DMS 273 treated with DMSO at 0.1 percent for 48 hours (cell line): ENCODE measurements at regions not wholly inside any gene's neighbourhood (a gene's known extent, or its start where the extent isn't known, plus 50 kb on each side); places are given as distances from the start of the nearest gene placed in this dataset.

Experiments used
- DNase-seq: peaks from one replicate; lab custom pipeline; 2025; lab: John Stamatoyannopoulos, UW

DNA sequence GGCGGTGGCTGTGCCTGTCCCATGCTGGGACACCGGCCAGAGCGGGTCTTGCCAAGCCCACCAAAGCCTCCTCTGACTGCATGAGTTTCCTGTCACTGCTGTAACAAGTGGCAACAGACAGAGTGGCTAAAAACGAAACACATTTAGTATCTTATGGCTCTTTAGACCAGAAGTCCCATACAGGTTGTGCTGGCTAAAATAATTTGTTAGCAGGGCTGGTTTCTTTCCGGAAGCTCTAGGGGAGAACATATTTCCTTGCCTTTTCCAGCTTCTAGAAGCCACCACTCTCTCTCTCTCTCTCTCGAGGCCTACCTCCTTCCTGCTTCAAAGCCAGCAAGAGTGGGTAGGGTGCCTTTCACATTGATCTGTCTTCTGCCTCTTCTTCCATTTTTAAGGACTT, 171.6 kb upstream of the PLPP4 start:
- no peak for DNase-seq

DNA sequence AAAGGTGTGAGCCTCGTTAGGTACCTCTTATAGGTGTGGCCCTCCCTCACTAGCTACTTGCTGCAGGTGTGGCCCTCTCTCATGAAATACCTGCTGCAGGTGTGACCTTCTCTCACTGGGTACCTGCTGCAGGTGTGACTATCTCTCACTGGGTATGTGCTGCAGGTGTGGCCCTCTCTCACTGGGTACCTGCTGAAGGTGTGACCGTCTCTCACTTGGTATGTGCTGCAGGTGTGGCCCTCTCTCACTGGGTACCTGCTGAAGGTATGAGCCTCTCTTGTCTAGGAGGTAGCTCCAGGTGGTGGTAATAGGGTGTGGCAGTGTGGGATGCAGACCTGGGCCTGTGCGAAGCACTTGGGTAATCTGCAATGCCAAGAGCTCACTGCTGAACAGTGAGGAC, 170.7 kb upstream of the PLPP4 start:
- DNase-seq, result no peak

DNA sequence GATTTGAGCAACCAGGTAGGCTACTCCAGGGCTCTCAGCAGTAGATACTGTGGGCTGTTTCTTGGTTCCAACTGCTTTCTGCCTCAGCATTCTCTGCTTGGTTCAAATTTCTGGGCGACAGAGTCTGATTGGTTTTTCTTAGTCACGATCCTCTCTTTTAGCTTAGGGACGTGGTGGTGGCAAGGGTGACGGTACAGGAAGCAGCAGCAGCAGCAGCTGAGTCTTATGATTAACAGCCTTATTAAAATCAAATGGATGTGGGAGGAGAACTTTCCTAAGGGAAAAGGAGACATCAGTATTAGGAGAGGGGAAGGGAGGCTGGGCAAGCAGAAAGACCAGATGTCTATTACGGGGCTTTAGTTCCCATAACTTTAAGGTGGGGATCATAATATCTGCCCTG, 156.5 kb upstream of the PLPP4 start:
- no peak for DNase-seq

DNA sequence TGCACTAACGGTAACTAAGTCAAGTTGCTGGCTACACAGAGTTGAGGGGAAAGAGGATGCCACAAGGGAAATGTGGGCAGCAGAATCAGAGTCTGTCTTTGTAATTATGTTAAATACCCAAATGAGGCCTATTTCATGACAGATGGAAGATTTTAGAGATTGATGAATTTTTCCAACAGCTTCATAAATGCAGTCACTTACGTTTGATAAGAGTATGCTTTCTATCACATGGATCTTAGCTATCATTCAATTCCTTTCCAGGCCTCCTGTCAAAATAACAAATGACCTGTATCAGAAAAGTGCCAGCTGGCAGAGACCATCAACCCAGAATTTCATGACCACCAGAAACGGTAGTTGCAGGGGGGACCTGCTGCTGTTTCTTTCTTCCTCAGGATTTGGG, 148.4 kb upstream of the PLPP4 start:
- DNase-seq, result no peak

DNA sequence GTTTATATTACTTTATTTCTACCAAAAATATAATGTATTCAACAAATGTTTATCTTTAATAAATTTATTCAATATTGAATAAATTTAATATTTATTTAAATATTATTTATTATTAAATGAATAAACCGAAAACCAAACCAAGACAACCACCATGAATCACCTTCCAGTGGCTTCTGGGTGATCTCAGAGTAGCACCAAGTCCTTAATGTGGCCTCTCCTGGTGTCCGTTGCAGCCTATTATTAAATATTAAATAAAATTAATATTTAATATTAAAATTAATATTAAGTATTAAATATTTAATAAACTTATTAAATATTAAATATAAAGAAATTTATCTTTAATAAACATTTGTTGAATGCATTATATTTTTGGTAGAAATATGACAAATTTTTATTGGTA, 143.3 kb upstream of the PLPP4 start:
- no peak for DNase-seq

DNA sequence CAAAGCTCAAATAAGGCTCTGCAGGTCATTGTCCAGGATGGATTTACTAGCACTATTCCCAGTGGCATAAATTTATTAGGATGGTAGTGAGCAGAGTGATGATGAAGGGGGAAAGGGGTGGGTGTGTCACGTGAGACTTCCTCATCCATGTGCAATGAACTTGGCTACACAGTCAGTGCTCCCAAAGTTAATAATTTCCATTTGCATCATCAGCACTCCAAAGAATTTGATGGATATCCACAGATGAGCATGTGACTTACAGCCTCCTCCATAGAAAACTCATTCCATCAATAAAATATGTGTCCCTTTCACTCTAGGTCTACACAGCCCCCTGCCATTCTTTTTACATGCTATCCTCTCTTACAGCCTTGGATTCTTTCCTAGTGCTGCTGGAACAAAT, 142.6 kb upstream of the PLPP4 start:
- no peak for DNase-seq

DNA sequence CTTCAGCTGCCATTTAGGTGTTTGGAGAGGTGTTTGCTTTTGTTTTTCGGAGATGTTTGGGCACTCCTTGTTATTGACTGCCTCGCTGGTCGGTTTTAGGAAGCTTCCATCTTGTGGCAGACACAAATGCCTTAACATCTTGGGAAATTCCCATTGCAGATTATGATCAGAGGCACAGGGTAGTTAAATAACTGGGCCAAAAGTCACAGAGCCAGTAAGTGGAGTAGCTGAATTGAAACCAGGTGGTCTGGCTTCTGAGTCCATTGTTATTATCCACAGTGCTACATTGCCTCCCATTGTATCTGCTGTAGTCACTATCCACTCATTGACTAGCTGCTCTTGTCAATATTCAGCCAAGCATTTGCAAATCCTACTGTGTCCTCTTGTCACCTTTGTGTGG, 138.2 kb upstream of the PLPP4 start:
- DNase-seq, result no peak

DNA sequence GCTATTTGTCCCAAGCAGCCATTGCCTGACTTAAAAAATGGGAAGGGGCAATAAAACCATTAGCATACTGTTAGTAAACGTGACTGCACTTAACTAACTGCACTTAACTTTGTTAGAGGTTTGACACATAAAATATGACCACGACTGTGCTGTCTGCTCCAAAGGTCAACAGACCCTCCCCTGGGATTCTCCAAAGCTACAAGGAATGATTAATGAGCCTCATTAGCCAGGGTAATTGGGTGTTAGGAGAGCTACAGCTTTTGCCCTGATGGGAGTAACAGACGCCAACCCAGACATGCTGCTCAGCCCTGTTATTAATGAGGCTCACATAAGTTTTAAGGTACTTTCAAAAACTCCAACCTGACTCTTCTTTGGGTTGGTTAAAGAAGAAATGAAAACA, 129.4 kb upstream of the PLPP4 start:
- DNase-seq, result no peak

DNA sequence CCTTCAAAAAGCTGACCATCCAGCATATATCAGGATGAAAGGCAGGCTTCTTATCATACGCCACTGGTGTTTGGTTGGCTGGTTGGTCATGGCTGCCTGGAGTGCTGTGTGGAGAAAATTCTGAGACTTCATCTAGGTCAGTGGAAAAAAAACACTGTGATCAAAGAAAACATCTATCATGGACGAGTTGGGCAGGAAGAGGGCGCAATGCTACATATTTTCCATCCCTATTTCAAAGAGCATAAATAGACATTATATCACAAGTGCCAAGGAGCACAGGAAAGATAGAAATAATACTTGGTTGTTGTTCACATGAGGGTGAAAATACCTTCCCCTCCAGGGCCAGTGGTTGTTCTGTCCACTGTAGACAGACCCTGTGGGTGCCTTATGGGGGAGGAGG, 128.4 kb upstream of the PLPP4 start:
- no peak for DNase-seq

DNA sequence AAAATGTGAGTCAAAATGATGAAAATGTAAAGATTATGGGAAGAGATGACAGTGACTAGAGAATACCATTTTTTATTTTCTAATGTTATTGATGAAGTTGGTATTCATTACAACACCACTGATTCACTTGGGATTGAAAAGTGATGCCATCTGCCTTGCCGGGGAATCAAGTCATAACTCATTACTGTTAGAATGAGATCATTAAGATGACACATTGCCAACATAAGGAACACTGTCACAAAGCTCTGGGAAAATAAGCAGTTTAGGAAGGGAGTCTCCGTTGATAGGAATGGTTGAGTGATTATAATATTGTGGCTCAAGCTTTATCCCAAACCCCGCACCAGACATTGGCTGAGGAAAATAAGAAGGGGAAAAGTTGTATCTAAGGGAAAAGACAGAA, 121.5 kb upstream of the PLPP4 start:
- DNase-seq, result no peak

DNA sequence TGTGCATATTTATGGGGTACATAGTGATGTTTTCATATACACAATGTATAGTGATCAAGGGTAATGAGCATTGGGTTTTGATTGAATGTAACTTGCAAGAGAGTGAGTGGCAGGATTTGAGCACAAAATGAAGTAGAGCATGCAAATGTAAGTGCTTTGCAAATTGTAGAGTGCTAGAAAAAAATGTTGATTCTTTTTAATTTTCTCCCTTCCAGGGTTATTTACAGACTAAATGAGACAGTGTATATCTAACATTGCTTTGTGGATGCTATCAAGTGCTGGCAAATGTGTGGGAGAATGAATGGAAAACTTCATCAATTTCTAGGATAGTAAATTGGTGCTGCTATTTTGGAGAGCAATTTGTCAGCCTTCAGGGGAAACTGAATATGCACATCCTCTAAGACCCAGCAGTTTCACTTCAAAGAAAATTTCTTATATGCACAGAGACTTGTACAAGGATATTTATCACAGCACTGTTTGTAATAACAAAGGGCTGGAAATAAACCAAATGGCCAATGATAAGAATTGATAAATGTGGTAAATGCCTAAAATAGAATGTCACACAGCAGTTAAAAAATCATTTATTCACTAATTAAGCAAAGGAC, 120.6 kb upstream of the PLPP4 start:
- DNase-seq, result no peak

DNA sequence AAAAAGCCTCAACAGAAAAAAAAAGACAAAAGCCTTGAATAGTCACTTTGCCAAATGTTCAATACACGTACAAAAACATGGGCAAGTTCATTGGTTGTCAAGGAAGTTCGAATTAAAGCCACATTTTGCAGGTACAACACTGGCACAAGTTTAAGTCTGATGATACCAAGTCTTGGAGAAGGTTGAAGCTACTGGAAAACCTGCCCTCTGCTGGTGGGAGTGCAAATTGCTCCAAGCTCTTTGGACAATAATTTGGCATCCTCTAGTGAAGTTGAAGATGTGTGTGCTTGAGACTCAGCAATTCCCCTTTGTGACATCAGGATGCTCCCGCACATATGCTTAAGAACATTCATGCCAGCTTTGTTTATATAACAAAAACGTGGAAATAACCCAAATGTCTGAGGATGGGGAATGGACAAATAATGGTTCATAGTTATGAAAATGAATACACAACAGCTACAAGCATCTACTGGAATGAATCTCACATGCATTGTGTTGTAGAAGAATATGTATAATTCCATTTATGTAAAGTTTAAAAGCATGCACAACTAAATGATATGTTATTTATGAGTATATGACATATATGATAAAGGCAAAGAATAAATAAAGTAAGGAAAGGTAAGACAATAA, 120.0 kb upstream of the PLPP4 start:
- DNase-seq, result no peak

DNA sequence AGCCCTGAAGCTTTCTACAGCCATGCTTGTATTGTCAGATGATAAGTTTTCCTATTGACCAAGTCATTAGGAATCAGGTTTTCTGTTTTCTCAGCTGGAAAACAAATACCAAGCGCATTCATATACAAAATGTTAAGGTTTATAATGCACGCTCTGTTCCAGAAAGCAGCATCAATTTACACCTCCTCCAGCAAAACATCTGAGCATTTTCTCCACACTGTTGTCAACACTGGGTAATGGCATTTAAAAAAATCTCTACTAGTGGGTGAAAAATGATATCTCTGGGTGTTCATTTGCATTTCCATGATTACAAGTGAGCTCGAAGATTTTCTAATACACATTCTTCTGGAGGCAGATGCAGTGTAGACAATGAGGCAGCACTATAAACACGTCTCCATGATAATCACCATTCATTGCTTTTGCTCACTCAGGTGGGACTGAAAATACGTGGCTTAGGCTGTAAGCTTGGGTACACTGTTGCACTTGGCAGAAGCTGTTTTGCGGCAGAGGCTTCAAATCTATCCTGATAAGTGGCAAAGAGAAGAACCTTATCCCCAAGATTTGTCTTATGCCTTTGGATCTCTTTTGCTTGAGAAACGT, 114.8 kb upstream of the PLPP4 start:
- no peak for DNase-seq

DNA sequence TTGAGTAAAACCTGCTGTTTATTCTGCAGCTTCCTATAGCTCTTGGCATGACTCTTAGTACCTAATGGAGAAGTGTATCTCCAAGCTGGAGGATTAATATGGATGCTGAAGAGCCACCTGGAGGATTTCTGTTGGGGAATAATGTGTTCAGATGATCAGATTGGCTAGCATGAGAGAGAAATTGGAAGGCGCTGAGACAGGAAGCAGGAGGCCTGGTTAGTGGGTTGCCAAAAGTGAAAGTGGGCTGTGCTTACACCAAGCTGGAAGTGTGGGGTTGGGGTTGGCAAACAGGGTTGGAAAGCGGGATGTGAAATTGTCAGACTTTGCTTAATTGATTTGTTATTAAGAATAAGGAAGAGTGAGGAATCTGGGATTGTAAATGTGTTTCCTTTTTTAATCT, 111.8 kb upstream of the PLPP4 start:
- DNase-seq, result no peak

DNA sequence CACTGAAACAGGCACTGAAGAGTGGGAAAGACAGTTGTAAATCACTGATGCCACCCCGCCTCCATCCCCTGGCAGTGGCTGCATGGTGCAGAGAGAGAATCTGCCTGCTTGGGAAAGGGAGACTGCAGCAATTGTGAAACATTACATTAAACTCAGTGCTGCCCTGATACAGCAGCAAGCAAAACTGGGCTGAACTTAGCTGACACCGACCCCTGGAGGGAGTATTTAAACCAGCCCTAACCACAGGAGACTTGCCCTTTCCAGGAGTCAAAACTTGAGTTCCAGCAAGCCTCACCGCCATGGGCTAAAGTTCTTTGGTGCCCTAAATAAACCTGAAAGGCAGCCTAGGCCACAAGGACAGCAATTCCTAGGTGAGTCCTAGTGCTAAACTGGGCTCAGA, 109.4 kb upstream of the PLPP4 start:
- no peak for DNase-seq

DNA sequence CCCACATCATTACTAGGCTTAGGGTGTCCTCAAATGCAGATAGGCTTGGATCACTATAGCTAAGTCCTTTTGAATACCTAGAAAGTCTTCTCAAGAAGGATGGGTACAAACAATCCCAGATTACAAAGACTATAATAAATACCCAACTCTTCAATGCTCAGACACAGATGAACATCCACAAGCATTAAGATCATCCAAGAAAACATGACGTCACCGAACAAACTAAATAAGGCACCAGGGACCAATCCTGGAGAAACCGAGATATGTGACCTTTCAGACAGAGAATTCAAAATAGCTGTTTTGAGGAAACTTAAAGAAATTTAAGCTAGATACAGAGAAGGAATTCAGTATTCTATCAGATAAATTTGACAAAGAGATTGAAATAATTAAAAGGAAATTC, 108.0 kb upstream of the PLPP4 start:
- DNase-seq, result no peak

DNA sequence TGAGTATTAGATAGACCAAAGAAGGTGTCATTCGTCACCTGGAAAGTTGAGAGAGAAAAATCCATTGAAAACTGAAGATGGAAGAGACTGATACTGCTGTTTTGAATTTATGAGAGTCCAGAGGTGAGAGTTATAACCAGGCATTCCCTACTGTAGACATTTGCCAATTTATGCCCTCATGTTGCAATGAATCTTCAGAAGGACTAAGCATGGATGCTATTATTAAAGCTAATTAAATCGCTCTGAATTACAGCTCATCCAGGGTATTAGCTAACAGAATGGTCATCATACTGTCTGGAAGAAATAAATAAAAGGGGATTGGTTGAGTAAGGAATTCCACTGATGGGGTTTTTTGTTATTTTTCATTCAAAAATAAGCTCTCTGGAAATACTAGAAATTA, 101.6 kb upstream of the PLPP4 start:
- DNase-seq, result no peak

DNA sequence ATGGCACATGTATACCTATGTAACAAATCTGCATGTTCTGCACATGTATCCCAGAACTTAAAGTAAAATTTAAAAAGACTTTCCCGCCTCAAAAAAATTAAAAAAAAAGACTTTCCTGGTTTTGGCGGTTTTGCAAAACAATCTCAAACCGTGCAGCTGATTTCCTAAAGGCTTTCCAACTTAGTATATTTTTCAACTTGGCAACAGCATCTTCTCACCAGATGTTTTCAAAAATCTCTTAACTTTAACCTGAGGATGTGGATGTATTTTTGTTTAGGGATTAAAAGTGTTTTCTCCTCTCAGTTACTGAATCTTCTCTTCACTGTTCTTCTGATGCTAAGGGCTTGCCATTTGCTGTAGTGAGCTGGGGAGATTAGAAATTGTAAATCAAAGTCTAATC, 96.5 kb upstream of the PLPP4 start:
- no peak for DNase-seq

DNA sequence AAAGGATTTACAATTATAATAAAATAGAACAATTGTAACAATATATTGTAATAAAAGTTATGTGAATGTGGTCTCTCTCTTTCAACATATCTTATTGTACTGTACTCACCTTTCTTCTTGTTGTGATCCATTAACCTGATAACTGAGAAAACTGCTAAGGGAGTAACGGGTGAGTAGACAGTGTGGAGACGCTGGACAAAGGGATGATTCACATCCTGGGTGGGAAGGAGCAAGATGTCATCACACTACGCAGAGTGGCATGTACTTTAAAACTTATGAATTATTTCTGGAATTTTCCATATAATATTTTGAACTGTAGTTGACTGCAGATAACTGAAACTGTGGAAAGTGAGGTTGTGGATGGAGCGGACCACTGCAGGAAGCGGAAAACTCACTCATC, 91.2 kb upstream of the PLPP4 start:
- DNase-seq, result no peak

DNA sequence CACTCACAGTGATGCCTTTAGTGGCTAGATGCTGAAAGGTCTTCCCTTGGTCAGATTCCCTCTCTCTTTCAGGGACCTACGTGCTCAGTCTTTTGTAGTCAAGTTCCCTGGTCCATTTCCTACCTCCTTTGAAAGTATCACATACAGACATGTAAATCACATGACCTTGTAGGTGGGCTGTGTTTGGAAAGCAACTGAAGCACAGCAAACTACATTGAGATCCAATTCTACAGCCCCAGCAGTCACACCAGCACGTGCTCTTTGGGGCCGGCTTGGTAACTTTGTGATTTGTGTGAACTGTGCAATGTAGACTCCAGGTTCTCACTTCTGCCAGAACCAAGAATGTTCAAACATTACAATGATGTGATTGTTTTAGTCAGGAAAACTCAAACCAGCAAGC, 89.7 kb upstream of the PLPP4 start:
- no peak for DNase-seq

DNA sequence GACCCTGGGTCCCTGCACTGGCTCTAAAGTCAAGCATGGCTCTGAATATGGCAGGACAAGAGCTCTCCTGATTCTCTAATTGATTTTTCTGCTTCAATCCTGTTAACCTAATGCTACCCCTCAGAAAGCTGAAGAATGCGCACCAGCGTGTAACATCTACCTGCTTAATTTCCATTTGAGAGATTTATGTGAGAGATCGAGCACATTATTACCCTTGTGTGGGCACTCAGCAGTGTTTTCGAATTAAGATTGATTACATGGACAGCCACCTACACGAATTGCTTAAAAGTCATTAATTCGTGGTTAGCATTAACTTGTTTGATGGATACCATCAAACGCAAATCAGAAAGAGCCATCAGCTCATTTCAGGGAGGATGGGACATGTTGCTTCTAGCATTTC, 88.7 kb upstream of the PLPP4 start:
- DNase-seq, result no peak

DNA sequence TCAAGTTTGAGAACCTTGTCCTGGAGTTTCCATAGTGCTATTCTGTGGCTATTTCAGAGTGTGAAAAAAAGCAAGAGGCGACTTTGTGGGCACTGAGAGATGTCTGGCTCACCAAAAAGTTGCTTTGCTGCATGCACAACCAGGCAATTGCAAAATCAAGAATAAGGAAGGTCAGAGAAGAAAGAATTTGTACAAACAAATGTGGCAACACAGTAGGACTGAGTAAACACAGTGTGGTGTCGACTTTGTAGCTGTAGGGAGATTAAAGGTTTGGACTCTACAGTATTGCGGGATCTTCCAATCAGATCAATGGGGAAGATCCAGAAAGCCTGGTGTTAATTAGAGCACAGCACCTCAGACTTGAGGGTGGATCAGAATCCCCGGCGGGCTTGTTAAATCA, 88.1 kb upstream of the PLPP4 start:
- no peak for DNase-seq

DNA sequence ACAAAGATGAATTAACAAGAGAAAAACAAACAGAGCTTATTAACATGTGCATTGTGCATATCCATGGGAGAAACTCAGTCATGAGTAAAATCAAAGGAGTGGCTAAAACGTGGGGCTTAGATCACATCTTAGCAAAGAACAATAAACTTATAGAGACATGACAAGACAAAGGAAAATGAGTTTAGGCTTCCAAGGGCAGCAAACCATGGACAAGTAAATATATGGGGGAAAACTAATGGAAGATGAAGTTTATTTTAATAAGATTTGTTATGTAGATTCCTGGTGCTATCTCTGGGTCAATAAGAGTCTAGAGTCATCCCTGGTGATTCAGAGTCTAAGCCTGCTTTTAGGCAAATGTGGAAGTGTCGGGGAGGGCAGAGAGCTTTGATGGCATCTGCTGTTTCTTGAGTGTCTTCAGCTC, 87.2 kb upstream of the PLPP4 start:
- DNase-seq, result no peak

DNA sequence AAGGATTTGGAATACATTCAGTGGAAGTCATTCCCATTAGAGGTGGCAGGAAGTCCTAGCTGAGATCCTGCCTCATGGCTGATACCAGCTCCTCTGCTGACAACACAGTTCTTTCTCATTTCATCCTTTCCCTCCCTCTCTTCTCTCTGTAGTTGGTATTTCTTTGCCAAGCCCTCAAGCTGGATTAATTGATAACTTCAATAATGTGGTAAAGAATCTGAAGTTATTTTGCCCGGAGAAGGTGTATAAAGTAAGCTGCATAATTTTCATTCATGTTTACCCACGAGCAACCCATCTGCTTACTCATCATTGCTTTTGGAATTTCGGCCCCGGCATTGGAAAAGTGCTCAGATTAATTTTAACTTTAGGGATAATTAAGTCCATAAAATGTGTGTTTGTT, 85.2 kb upstream of the PLPP4 start:
- DNase-seq, result no peak
